Neural cell (in vitro differentiated cells): ENCODE measurements at regions not wholly inside any gene's neighbourhood (a gene's known extent, or its start where the extent isn't known, plus 50 kb on each side); places are given as distances from the start of the nearest gene placed in this dataset.

Experiments
- H2AFZ ChIP-seq: fragments of 200-600, 300-800 bp; sonication (generic), shearing (Covaris generic); 2 replicates; pipeline ENCODE4 v1.6.0; 2014; ENCODE audit warnings: low read depth, mild to moderate bottlenecking, antibody characterized with exemption, low read length, moderate library complexity
- H3F3A ChIP-seq: fragments of 200-600 bp; shearing (Covaris generic); 2 replicates; pipeline ENCODE4 v1.6.1; 2016; ENCODE audit warnings: mild to moderate bottlenecking, moderate library complexity, mixed read lengths, antibody characterized with exemption, low read length; ENCODE audit not compliant: insufficient read depth, poor library complexity, severe bottlenecking
- H3K27ac ChIP-seq: fragments of 200-600, 300-800 bp; sonication (generic), shearing (Covaris generic); 2 replicates; pipeline ENCODE4 v1.5.1; 2014; ENCODE audit warnings: mild to moderate bottlenecking, low read length, moderate library complexity
- H3K27me3 ChIP-seq: fragments of 300-800, 200-600 bp; sonication (generic), shearing (Covaris generic); 2 replicates; pipeline ENCODE4 v1.6.0; 2014; ENCODE audit warnings: mild to moderate bottlenecking, low read depth, low read length, moderate library complexity; ENCODE audit not compliant: insufficient read depth
- H3K36me3 ChIP-seq: fragments of 300-800, 200-600 bp; sonication (generic), shearing (Covaris generic); 2 replicates; pipeline ENCODE4 v1.5.1; 2014; ENCODE audit warnings: mild to moderate bottlenecking, antibody characterized with exemption, low read length, moderate library complexity; ENCODE audit not compliant: insufficient read depth
- H3K4me2 ChIP-seq: fragments of 300-800, 200-600 bp; sonication (generic), shearing (Covaris generic); 2 replicates; pipeline ENCODE4 v1.6.0; 2014; ENCODE audit warnings: mild to moderate bottlenecking, low read length
- H3K4me3 ChIP-seq: fragments of 300-800, 200-600 bp; sonication (generic), shearing (Covaris generic); 2 replicates; pipeline ENCODE4 v1.5.1; 2014; ENCODE audit warnings: mild to moderate bottlenecking, low read length, moderate library complexity
- H3K79me2 ChIP-seq: fragments of 200-600 bp; shearing (Covaris generic); replicated peaks from 2 replicates; pipeline ENCODE4 v1.6.0; 2014; ENCODE audit warnings: mild to moderate bottlenecking, low read length, moderate library complexity; ENCODE audit not compliant: insufficient read depth
- H3K9ac ChIP-seq: fragments of 300-800, 200-600 bp; sonication (generic), shearing (Covaris generic); 2 replicates; pipeline ENCODE4 v1.6.1; 2016; ENCODE audit warnings: mild to moderate bottlenecking, low read length, mixed read lengths
- H3K9me2 ChIP-seq: fragments of 200-600 bp; shearing (Covaris generic); 2 replicates; pipeline ENCODE4 v1.6.1; 2016; ENCODE audit warnings: mild to moderate bottlenecking, low read length, mixed read lengths; ENCODE audit not compliant: insufficient read depth
- H3K9me3 ChIP-seq: fragments of 200-600, 300-800 bp; sonication (generic), shearing (Covaris generic); 2 replicates; pipeline ENCODE4 v1.6.1; 2016; ENCODE audit warnings: mild to moderate bottlenecking, mixed run types, low read length, moderate library complexity, mixed read lengths
- H4K20me1 ChIP-seq: fragments of 200-600 bp; shearing (Covaris generic); 2 replicates; pipeline ENCODE4 v1.6.1; 2016; ENCODE audit warnings: mild to moderate bottlenecking, mixed run types; ENCODE audit not compliant: insufficient read depth
- CTCF ChIP-seq: fragments of 450-650 bp; IDR thresholded peaks from 2 replicates; pipeline ENCODE4 v1.5.1; 2014; ENCODE audit warnings: antibody characterized with exemption, mild to moderate bottlenecking, moderate library complexity; ENCODE audit not compliant: poor library complexity, severe bottlenecking
- EP300 ChIP-seq: fragments of 450-650 bp; conservative IDR thresholded peaks from 2 replicates; pipeline ENCODE4 v1.6.1; 2014; ENCODE audit warnings: antibody characterized with exemption, mild to moderate bottlenecking, moderate library complexity; ENCODE audit not compliant: poor library complexity, severe bottlenecking
- EZH2 ChIP-seq: fragments of 200-600, 300-800 bp; shearing (Covaris generic), sonication (generic); IDR thresholded peaks from 2 replicates; pipeline ENCODE4 v1.6.1; 2014; ENCODE audit warnings: antibody characterized with exemption, low read length, borderline replicate concordance, mild to moderate bottlenecking; ENCODE audit not compliant: insufficient read depth, poor library complexity, severe bottlenecking
- MXI1 ChIP-seq: fragments of 450-650 bp; conservative IDR thresholded peaks from 2 replicates; pipeline ENCODE4 v1.6.1; 2014; ENCODE audit warnings: antibody characterized with exemption, mild to moderate bottlenecking; ENCODE audit not compliant: poor library complexity, severe bottlenecking
- POLR2AphosphoS5 ChIP-seq: IDR thresholded peaks from 2 replicates; pipeline ENCODE4 v1.6.1; 2012
- RAD21 ChIP-seq: fragments of 450-650 bp; conservative IDR thresholded peaks from 2 replicates; pipeline ENCODE4 v1.6.1; 2014; ENCODE audit warnings: antibody characterized with exemption, mild to moderate bottlenecking, moderate library complexity
- REST ChIP-seq: IDR thresholded peaks from 2 replicates; pipeline ENCODE4 v1.6.1; 2012; ENCODE audit warnings: borderline replicate concordance
- SMC3 ChIP-seq: fragments of 450-650 bp; conservative IDR thresholded peaks from 2 replicates; pipeline ENCODE4 v1.6.1; 2014; ENCODE audit warnings: antibody characterized with exemption, mild to moderate bottlenecking, moderate library complexity; ENCODE audit not compliant: poor library complexity
- TAF1 ChIP-seq: IDR thresholded peaks from 2 replicates; pipeline ENCODE4 v1.6.1; 2012; ENCODE audit warnings: low read depth

- Histone ChIP-seq H3K9me3 (no peaks in the 10 kb centered on the region), H3K79me2 (no peaks in the 10 kb centered on the region), H3K4me2 (no peak overlapping the region), H3K9ac (no peak overlapping the region), H3K36me3 (no peaks in the 10 kb centered on the region), H3K9me2 (no peaks in the 10 kb centered on the region), H3K27ac (no peak overlapping the region), H3K27me3 (no peaks in the 10 kb centered on the region), H3K4me3 (no peak overlapping the region), H2AFZ (no peak overlapping the region), H3F3A (no peaks in the 10 kb centered on the region), H4K20me1 (no peaks in the 10 kb centered on the region)
- TF ChIP-seq MXI1 (no peak), TAF1 (no peak), REST (no peak), SMC3 (no peak), CTCF (no peak), EZH2 (no peak), POLR2AphosphoS5 (no peak), EP300 (no peak), RAD21 (no peak)
Observed at GRCh38 chr3:182702216-182702615, 91.1 kb upstream of the ATP11B start.

- no peak overlapping the region for H3K9ac ChIP-seq
- no peak overlapping the region for H3K27ac ChIP-seq
- H3K9me3 ChIP-seq: no peaks in the 10 kb centered on the region
- TF ChIP-seq TAF1 (no peak), CTCF (no peak), SMC3 (no peak), MXI1 (no peak), EZH2 (no peak), EP300 (no peak), REST (no peak), RAD21 (no peak), POLR2AphosphoS5 (no peak)
- H3K36me3 ChIP-seq: no peaks in the 10 kb centered on the region
- no peak overlapping the region for H2AFZ ChIP-seq
- no peaks in the 10 kb centered on the region for H3F3A ChIP-seq
- no peaks in the 10 kb centered on the region for H3K27me3 ChIP-seq
- no peaks in the 10 kb centered on the region for H3K79me2 ChIP-seq
- no peaks in the 10 kb centered on the region for H4K20me1 ChIP-seq
- H3K4me2 ChIP-seq: no peak overlapping the region
- H3K9me2 ChIP-seq: no peaks in the 10 kb centered on the region
- H3K4me3 ChIP-seq: no peak overlapping the region
Observed at GRCh38 chr3:182703233-182703632, 90.1 kb upstream of the ATP11B start.
